ENCODE measurements at regions not wholly inside any gene's neighbourhood (a gene's known extent, or its start where the extent isn't known, plus 50 kb on each side); places are given as distances from the start of the nearest gene placed in this dataset.

DNA sequence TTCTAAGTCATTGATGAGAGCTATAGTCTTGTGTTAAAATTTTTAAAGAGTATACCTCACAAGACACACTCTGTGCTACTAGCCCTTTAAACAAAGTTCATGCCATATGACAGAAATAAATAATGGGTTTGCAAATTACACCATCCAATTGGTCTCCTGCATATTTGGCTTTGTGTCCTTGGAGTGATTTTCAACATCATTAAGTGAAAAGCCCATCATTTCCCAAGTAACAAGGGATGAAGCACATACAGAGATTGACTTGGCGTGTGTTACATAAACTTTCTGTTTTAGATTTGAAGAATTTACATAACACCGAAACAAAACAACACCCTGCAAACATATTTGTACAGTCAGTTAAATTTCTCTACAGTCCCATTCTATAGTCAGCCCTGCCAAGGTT lies 216.9 kb upstream of the NEIL3 start:
- TF ChIP-seq POLR2A (IDR thresholded peaks at IDR 0.05): no peak
- TF ChIP-seq, protein P1, sequence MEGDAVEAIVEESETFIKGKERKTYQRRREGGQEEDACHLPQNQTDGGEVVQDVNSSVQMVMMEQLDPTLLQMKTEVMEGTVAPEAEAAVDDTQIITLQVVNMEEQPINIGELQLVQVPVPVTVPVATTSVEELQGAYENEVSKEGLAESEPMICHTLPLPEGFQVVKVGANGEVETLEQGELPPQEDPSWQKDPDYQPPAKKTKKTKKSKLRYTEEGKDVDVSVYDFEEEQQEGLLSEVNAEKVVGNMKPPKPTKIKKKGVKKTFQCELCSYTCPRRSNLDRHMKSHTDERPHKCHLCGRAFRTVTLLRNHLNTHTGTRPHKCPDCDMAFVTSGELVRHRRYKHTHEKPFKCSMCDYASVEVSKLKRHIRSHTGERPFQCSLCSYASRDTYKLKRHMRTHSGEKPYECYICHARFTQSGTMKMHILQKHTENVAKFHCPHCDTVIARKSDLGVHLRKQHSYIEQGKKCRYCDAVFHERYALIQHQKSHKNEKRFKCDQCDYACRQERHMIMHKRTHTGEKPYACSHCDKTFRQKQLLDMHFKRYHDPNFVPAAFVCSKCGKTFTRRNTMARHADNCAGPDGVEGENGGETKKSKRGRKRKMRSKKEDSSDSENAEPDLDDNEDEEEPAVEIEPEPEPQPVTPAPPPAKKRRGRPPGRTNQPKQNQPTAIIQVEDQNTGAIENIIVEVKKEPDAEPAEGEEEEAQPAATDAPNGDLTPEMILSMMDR (IDR thresholded peaks at IDR 0.05): no peak

All from uterus (tissue), 2 donors.